ENCODE measurements at regions not wholly inside any gene's neighbourhood (a gene's known extent, or its start where the extent isn't known, plus 50 kb on each side); places are given as distances from the start of the nearest gene placed in this dataset.

DNA sequence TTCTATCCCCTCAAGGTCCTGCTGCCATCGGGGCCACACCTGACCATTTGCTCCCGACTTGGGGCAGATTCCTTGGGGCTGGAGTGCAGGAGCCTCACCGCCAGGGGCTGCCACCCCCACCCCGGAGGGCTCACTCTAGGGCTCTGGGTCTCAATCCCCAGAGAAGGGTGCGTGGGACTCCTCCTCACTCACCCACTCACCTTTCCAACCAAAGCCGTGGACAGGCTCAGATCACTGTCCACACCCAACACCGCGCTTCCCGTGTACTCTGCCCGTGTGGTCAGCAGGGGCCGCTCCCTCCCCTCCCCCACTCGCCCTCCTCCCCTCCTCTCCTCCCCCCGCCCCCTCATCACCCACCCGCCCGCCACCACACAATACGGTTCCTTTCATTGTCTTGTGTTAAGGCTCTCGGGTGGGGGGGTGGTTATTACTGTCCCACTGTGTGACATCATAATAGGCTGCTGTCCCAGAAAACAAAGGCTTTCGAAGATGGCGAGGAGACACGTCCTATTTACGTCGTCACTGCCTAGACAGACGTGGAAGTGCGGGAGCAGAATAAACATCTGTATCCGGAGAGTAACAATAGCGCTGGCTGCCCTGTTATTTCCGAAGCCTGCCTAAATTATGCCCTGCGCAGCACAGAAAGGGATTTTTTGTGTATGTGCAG lies 85.8 kb downstream of the YTHDF1 start:
- TF ChIP-seq, protein P1, sequence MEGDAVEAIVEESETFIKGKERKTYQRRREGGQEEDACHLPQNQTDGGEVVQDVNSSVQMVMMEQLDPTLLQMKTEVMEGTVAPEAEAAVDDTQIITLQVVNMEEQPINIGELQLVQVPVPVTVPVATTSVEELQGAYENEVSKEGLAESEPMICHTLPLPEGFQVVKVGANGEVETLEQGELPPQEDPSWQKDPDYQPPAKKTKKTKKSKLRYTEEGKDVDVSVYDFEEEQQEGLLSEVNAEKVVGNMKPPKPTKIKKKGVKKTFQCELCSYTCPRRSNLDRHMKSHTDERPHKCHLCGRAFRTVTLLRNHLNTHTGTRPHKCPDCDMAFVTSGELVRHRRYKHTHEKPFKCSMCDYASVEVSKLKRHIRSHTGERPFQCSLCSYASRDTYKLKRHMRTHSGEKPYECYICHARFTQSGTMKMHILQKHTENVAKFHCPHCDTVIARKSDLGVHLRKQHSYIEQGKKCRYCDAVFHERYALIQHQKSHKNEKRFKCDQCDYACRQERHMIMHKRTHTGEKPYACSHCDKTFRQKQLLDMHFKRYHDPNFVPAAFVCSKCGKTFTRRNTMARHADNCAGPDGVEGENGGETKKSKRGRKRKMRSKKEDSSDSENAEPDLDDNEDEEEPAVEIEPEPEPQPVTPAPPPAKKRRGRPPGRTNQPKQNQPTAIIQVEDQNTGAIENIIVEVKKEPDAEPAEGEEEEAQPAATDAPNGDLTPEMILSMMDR (IDR thresholded peaks at IDR 0.05) = no peak
- no peak for TF ChIP-seq POLR2AphosphoS5 (IDR thresholded peaks at IDR 0.05)
- no peak for TF ChIP-seq POLR2A (IDR thresholded peaks at IDR 0.05)
